Hematopoietic multipotent progenitor cell treated with erythropoietin and hydrocortisone succinate and interleukin-3 and kit ligand, for 6 days (in vitro differentiated cells): ENCODE measurements at regions not wholly inside any gene's neighbourhood (a gene's known extent, or its start where the extent isn't known, plus 50 kb on each side); places are given as distances from the start of the nearest gene placed in this dataset.

Experiments
- DNase-seq: peaks from one replicate; pipeline ENCODE4 v3.0.0-alpha.2; 2015

DNA sequence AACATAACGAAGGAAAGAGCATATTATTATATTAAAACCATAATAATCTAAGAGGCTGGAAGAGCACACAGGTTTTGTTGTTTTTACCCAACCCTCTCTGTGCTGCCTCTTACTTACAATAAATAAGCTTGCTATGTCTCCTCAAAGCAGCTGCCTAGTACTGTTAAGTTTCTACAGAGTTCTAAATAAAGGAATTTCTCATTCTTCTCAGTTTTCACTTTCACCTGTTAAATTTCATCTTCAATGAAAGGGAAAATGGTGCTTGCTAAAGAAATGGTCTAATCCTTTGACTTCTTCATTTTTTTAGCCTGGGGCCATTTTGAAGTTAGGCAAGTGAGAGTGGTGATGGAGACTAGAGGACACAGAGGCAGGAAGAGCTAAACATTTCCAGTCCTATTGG lies 396.1 kb downstream of the MAN2A1 start:
- DNase-seq, result no peak

DNA sequence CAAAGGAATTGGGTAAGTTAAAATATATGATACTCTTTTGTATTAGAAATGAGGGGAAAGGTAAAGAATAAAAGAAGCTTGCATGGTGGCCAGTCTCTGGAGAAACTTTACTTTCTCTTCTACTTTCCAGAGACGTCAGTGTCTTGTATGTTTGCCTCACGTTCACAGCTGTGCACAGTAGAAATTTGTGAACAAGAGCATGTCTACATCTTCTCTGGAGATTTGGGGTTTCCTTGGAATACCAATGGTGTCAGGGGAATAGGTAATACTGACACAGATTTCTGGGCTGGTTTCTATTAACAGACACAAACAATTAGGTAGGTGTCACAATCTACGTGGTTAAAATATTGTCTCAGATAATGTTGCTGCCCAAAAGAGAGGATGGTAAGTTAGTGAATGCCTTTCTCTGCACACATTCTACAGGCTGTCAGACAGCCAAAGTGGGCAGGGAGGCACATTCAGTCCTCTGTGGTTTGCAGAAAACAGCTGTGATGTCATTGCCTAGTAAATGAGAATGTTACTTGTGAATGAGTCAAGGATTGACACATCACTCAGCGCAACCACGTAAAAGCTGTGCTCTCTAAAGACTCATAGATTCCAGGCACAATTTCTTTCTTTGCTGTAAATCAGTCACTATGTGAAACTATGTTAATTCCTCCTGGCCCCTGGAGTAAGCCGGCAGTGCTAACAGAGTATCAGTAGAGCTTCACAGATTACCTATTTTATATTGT lies 397.1 kb downstream of the MAN2A1 start:
- peak; percentile 3 for DNase-seq

DNA sequence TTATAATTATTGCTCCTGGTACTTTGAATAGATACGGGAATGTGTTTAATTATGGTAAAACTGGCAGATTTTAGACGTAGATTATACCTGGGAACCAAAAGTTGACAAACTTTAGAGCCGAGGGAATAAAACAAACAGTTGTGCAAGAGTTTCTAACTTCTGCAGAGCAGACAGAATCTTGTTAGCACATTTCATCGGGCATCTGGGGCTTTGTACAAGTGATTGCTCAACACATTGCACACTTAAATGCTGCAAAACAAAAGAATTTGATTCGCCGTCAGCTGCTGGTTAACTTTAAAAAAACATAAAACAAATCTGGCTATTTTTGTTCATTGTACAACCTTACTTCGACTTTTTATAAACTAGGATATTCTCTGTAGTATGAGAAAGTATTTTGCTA lies 398.1 kb downstream of the MAN2A1 start:
- DNase-seq, result no peak

DNA sequence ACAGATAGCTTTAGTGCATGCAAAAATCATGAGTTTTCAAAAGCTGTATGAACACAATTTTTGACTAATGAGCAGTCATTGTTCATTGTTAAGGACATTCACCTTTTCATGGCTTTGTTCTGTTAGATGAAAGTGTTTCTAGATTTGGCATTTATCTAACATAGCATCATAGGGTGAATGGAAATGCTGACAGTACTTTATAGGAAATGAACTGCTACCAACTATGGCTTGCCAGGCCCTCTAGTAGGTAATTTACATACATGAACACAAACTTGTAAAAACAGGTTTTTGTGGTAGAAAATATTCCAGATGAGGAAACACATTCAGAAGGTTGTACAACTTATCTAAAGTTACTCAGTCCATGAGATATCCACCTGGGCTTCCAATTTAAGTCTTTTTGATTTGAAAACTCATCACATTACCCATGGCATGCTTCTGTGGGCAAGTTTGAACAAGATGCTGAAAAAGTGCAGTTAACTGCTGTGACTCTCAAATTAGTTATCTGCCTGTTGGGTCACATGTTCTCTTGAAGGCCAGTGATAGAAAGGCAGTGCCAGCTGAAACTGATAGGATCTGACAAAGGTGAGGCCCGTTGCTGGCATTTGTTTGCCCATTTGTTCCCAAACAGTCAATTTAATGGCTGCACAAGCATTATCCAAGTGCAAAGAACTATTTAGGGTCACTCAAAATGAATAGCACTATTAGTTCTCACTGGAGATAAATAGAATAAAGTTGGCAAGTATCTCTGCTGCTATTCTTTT lies 399.1 kb downstream of the MAN2A1 start:
- no peak for DNase-seq

DNA sequence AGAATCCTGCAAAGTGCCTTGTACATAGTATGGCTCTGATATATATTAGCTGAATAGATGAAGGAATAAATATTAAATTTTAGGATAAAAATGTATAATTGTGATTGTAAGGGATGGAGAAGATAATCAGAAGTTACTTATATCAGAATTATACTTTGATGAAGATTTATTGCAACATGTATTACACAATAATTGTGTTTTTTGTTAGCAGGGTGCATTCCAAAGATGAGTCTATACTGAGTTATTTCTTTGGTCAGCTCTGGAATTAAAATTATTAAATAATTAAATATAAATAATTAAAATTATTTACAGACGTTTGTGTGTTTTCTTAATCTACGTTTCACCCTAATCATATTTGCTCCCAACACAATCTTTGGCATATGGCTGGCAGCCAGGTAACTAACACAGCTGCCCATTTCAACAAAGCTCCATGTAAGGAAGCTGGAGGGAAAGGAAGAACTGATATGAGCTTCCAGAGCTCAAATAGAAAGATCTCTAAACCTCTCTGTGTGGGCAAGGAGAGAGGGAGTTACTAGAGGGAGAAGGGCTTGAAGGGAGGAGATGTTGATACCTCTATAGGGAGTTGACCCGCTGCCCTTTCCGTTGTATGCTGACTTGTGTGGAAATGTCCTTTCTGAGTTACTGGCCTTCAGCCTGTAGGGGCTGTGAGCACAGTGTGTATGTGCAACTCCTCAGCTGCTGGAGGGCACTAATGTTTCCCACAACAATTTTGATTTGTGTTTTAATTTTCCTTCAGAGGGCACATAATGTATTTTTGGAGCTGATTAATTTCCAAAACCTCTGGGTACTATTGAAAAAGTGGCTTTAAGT lies 403.4 kb downstream of the MAN2A1 start:
- DNase-seq, result no peak

DNA sequence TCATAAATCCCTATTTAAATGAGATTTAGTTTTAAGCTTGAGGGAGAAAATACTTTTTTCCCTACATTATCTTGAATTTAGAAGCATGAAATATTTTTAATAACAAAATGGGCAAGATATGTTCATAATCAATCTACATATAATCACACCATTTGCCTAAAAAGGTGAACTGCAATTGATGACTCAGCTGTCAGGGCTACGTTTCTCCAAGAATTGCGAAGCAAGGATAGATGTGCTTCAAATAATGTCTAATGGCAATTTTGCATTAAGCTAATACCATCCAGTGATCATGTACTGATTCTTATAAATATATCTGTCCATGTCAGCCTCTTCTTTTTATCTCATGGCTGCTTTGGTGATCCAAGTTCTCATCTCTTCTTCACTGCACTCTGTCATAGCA lies 404.4 kb downstream of the MAN2A1 start:
- no peak for DNase-seq

DNA sequence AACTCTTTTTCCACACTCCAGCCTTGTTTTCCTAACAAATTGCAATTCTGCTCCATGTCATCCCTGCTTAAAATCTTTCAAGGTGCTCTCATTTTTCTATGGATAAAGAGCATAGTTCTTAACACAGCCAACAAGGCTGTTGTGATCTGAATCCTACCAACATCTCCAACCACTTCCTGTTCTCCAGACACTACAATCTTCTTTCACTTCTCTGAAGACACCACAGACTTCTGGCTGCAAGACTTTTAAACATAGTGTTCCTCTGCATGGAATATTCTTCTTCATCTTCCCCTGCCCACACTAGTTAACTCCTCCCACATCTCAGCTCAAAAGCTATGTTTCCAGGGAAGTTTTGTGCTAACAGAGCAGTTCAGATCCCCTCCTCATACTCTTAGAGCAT lies 404.8 kb downstream of the MAN2A1 start:
- no peak for DNase-seq

DNA sequence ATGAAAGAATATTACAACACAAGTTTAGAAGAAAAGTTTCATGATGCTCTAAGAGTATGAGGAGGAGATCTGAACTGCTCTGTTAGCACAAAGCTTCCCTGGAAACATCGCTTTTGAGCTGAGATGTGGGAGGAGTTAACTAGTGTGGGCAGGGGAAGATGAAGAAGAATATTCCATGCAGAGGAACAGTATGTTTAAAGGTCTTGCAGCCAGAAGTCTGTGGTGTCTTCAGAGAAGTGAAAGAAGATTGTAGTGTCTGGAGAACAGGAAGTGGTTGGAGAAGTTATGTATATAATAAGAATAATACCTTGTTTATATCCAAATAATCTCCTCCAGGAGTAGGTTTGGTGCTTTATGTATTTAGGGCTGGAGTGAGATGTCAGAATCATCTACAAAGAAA lies 406.7 kb downstream of the MAN2A1 start:
- no peak for DNase-seq

DNA sequence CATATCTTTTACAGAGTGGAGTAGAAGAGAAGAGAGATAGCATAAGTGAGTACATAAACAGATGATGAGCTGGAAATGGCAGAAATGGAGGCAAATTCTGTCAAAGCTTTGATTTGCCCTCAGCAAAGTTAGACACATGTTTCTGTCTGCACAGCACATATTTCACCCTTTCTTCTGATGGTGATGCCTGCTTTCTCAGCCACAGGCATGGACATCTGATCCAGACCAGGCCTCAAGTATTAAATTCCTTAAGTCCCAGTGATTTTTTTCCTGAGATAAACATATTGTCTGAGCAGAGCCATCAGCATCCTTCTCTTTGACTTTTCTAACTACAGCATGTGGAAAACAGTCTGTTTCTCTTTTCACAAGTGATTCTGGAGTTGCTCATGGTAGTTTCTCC lies 409.8 kb downstream of the MAN2A1 start:
- no peak for DNase-seq

DNA sequence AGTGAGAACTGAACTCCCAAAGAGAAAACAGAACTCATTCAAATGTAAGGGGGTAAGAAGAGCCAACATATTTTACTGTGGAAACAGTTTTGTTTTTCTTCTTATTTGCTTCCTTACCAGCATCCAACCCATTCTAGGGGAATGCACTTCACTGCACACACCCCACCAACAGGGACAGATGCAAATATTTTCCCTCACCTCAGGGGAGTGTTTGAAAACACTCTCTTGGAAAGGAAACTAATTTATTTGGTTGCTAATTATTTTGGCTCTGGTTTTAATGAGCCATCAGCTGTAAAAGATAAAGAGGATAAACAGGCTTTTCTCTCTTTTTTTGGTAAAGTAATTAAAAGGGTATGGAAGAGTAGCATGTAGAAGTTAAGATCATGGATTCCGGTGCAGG lies 413.4 kb downstream of the MAN2A1 start:
- DNase-seq, result no peak

DNA sequence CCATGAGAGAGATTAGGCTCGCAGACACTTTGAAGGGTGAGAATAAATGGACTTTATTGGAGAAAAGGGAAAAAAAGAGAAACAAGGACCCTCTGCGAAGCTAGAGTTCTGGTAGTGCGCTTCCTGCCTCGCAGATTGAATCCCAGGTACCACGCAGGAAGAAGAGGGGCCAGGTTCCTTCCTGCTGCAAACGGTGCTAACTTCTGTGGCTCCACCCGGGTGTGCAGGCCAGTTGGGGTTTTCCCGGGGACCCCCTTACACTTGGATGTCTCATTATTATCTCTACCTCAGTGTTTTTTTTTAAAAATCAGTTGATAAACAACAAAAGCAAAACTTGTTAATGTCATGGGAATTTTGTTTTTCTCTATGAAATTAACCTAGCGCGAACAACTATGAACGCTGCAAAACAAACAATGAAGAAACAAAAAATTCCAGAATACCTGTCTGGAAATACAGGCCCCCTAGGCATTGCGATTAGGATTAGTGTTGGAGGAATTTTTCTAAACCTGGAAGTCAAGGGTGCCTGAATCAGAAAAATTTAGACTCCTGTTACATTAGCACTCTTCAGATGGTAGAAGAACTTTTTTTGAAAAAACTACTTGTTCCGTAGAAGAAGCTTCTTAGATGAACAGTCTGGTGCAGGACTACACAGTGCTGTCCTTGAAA lies 414.5 kb downstream of the MAN2A1 start:
- DNase-seq, result no peak

DNA sequence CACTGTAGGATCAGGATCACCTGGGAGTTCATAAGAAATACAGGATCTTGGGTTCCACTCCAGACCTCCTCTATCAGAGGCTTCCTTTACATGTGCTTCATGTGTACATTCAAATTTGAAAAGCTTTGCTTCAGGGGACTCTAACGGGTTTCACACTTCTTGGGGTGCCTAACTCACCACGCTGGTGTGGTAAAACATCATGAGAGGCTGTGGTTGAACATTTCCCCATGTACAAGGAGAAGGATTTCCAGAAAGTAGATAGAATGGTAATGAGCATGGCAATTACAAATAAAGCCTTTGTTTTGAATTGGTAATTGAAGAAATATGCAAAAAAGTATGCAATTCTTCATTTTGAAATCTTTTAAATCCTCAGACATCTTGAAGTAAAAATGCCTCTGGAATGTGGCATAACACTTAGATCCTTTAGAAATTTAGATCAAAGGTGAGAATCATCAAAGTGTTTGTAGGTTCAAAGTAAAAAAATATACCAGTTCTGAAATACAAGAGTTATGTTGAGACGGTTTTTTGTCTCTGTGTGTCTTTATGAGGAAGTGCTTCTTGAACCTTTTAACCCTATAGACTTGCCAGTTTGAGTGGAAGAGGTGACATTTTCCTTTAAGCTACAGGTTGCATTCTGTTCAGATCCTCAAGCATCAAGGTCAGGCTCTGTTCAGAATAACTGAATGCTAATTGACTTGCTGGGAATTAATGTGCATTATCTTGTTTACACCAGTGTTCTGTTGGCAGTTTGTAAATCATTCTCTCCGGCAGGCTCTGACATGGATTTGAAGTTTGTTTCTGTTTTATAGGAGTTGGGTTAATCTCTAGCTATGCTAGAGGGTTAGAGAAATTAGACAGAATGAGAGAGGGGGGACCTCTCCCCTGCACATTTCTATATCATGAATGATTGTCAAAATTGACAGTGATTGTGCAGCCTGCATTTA lies 415.3 kb downstream of the MAN2A1 start:
- DNase-seq, result no peak

DNA sequence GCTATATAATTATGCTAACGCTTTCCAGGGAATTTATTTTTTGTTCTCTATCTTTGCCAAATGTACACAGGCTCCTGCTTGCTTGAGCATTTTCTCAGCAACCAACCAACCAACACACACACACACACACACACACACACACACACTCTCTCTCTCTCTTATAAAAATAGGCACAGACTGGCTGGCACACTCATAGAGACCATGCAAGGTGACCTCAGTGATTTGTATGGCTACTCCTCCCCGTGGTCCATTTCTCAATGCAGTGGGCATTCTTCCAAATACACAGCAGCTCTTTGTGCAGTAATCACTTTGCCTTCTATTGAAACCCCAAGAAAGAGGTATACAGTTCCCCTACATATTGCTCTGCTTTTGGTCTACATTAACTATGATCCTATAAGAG lies 416.0 kb downstream of the MAN2A1 start:
- peak; percentile 8 for DNase-seq

DNA sequence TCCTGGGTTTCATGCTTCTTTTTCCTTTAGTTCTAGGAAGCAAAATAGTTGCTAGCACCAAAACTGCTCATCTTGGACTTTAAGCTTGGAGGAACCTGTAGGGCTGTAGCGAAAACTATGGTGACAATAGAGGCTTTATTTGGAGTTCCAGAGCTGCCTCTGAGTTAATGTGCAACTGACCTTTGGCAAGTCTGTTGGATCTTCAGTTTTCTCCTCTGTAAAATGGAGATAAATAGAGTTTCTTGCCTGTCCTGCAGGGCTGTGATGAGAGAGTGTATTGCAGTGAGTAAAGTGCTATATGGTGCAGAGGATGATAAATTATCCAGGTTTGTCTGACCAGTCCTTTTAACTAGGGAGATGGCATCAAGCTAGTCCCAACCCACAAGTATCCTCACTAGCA lies 417.0 kb downstream of the MAN2A1 start:
- no peak for DNase-seq

DNA sequence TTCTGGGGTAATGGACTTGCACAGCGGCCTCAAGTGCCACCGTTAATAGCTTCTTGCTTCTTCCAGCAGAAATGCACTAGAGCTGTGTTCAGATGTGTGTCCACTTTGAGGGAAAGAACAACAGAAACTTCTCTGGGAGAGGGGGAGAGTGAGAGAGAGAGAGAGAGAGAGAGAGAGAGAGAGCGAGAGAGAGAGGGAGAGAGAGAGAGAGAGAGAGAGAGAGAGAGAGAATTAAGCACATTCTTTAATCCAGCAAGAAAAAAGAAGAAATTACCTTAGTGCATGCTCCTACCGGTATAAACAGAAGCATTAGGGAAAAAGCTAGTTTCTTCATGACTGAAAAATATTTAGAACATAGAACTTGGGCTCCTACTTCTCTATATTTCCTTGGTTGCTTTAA lies 418.8 kb downstream of the MAN2A1 start:
- no peak for DNase-seq

DNA sequence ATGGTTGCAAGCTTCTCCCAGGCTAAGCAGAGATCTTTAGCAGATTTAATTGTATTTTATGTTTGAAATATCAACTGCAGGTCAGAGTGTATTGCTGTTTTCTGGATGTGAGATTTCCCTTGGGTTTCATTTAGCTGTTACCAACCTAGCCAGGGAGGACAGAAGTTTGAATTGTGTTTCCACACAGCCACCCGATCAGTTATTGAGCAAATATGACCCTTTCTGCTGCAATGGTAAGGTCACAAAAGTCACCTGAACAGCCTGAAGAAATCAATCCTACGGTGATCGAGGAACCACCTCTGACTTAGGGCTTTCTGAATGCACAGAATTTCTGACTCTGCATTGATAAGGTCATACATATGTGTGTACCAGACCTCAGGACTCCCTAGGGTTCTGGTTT lies 419.9 kb downstream of the MAN2A1 start:
- DNase-seq, result no peak

DNA sequence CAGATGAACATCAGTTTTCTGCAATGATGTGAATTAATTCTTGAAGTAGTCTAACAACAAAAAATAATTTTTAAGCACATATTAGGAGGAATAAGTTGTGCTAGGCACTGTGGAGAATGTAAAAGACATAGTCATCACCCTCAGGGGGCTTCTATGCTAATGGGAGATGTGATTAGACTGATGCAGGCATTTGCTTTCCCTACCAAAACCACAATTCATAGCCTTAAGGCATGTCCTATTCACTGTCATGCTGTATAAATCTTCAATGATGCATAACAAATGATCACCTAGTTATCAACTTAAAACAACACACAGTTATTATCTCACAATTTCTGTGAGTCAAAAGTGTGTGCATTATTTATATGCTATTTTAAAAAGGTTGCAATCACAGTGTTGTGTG lies 422.6 kb downstream of the MAN2A1 start:
- DNase-seq, result no peak

DNA sequence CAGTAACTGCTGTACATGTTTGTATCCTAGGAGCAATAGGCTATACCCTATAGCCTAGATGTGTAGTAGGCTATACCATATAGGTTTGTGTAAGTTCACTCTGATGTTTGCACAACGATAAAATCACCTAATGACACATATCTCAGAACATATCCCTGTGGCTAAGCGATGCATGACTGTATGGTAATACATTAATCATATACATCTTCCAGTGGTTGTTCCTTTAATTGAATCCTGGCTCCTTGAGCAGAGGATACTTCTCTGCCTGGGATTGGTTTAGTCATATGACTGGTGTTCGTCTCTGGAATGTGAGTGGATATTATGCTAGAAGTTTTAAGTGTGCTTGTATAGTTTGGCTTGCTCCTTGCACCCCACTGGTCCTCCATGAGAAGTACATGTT lies 425.8 kb downstream of the MAN2A1 start:
- DNase-seq, result no peak

DNA sequence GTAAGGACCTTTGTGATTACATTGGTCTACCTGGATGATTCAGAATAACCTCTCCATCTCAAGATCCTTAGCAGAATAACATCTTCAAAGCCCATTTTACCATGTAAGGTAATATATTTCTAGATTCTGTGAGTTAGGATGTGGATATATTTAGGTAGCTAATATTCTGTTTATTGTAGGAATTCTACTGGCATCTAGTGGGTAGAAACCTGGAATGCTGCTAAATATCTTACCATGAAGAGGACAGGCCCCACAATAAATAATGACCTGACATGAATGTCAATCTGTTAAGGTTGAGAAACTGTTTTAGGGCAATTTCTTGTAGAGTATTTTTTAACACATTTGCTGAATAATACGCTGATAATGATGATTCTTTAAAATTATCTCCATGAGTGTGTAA lies 426.8 kb downstream of the MAN2A1 start:
- DNase-seq, result no peak

DNA sequence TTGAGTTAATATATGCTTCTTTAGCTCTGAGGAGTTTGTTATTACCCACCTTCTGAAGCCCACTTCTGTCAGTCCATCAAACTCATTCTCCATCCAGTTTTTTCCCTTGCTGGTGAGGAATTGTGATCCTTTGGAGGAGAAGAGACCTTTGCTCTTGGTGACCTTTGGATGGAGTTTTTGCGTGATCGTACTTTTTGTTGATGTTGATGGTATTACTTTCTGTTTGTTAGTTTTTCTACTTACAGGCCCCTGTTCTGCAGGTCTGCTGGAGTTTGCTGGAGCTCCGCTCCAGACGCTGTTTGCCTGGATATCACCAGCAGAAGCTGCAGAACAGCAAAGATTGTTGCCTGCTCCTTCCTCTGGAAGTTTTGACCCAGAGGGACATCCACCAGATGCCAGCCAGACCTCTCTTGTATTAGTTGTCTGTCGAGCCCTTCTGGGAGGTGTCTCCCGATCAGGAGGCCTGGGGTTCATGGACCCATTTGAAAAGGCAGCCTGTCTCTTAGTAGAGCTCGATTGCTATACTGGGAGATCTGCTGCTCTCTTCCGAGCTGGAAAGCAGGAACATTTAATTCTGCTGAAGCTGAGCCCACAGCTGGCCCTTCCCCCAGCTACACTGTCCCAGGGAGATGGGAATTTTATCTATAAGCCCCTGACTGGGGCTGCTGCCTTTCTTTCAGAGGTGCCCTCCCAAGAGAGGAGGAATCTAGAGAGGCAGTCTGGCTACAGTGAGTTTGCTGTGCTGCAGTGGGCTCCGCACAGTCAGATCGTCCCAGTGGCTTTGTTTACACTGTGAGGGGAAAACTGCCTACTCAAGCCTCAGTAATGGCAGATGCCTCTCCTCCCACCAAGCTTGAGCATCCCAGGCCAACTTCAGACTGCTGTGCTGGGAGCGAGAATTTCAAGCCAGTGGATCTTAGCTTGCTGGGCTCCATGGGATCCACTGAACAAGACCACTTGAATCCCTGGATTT lies 445.5 kb downstream of the MAN2A1 start:
- no peak for DNase-seq

DNA sequence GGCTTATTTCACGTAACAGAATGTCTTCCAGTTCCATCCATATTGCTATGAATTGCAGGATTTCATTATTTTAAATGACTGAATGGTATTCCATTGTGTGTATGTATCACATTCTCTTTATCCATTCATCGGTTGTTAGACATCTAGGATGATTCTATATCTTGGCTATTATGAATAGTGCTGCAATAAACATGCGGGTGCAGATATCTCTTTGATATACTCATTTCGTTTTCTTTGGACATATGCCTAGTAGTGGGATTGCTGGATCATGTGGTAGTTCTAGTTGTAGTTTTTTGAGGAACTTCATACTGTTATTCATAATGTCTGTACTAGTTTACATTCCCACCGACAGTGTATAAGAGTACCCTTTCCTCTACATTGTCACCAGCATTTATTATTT lies 460.5 kb downstream of the MAN2A1 start:
- DNase-seq, result no peak
